ENCODE measurements at regions not wholly inside any gene's neighbourhood (a gene's known extent, or its start where the extent isn't known, plus 50 kb on each side); places are given as distances from the start of the nearest gene placed in this dataset.

DNA sequence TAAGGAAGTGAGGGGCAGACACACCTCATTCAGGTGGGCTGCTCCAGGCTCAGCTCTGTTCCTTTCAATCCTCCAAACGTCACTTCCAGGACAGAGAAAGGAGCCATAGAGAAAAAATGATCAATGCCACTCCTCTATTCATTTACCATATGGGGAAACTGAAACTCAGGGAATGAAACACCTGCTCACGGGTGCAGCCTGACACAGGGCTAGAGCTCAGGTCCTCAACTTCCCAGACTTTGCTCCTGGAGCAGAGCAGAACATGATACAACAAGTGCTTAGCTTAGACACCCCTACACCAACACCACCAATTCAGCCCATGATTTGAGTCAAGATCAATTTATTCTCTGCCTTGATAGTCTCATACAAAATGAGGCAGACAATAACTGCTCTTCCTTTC lies 58.5 kb upstream of the LPP start:
- H3K36me3 ChIP-seq (ENCODE audit: control insufficient read depth, insufficient read depth, low read length) = no peaks in the 10 kb centered on the region
- H3K4me3 ChIP-seq (ENCODE audit: low read depth, low read length) = no peak overlapping the region
- DNase-seq (ENCODE audit: low read depth) = no peak
- H3K27me3 ChIP-seq (ENCODE audit: control insufficient read depth, insufficient read depth, low read length) = no peaks in the 10 kb centered on the region
- no peak for TF ChIP-seq CTCF (IDR thresholded peaks at IDR 0.05; ENCODE audit: insufficient read depth, low read length, severe bottlenecking)
- FAIRE-seq = no peak

GRCh38 chr3:188097791-188098190 lies 56.2 kb upstream of the LPP start:
- no peaks in the 10 kb centered on the region for H3K36me3 ChIP-seq (ENCODE audit: control insufficient read depth, insufficient read depth, low read length)
- no peaks in the 10 kb centered on the region for H3K27me3 ChIP-seq (ENCODE audit: control insufficient read depth, insufficient read depth, low read length)
- DNase-seq (ENCODE audit: low read depth) (no peak), FAIRE-seq (no peak)
- no peak overlapping the region for H3K4me3 ChIP-seq (ENCODE audit: low read depth, low read length)
- no peak for TF ChIP-seq CTCF (IDR thresholded peaks at IDR 0.05; ENCODE audit: insufficient read depth, low read length, severe bottlenecking)

GRCh38 chr3:188099907-188100306 lies 54.0 kb upstream of the LPP start:
- no peak for TF ChIP-seq CTCF (IDR thresholded peaks at IDR 0.05; ENCODE audit: insufficient read depth, low read length, severe bottlenecking)
- DNase-seq (ENCODE audit: low read depth) (no peak), FAIRE-seq (no peak)
- no peak overlapping the region for H3K4me3 ChIP-seq (ENCODE audit: low read depth, low read length)
- H3K36me3 ChIP-seq (ENCODE audit: control insufficient read depth, insufficient read depth, low read length) = no peaks in the 10 kb centered on the region
- no peaks in the 10 kb centered on the region for H3K27me3 ChIP-seq (ENCODE audit: control insufficient read depth, insufficient read depth, low read length)

DNA sequence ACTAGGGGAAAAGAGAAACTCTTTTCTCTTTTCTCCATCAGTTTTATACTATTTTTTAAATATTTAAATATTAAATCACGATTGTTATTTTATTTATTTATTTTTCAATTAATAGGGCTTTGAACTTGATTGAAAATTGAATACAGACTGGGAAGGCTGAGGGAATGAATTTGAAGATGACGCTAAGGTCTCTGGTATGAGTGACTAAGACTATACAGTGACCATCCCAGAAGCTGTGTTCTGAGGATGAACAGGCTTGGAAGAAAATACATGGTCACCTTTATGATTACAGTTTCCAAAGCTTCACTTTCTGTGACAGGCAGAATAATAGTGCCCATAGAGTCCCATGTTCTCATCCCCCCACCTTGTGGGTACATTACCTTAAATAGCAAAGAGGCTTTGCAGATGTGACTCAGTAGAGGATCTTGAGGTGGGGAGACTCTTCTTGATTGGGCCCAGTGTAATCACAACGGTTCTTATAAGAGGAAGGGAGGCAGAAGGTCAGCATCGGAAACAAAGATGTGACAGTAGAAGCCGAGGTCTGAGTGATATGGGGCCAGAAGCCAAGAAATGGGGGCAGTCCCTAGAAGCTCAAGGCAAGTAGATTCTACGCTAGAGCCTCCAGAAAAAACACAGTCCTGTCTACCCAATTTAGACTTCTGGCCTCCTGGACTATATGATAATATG lies 51.0 kb upstream of the LPP start:
- Histone ChIP-seq H3K27me3 (ENCODE audit: control insufficient read depth, insufficient read depth, low read length) (peaks cover 1% of the 10 kb centered on the region), H3K4me3 (ENCODE audit: low read depth, low read length) (no peak overlapping the region), H3K36me3 (ENCODE audit: control insufficient read depth, insufficient read depth, low read length) (no peaks in the 10 kb centered on the region)
- no peak for TF ChIP-seq CTCF (IDR thresholded peaks at IDR 0.05; ENCODE audit: insufficient read depth, low read length, severe bottlenecking)
- DNase-seq (ENCODE audit: low read depth) (no peak), FAIRE-seq (no peak)

DNA sequence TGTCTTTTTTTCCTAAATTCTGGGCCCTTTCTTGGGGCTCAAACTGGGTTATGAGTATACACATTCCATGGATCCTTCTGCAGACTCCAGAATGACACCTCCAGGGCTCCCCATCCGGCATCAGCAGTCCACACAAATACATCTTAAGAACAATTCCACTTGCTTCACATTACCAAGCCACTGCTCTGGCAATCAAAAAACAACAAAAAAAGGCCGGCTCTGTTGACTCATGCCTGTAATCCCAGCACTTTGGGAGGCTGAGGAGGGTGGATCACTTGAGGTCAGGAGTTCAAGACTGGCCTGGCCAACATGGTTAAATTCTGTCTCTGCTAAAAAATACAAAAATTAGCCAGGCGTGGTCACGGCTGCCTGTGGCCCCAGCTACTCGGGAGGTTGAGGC lies 49.9 kb upstream of the LPP start:
- no peak for TF ChIP-seq CTCF (IDR thresholded peaks at IDR 0.05; ENCODE audit: insufficient read depth, low read length, severe bottlenecking)
- Histone ChIP-seq H3K36me3 (ENCODE audit: control insufficient read depth, insufficient read depth, low read length) (no peaks in the 10 kb centered on the region), H3K27me3 (ENCODE audit: control insufficient read depth, insufficient read depth, low read length) (peaks cover 1% of the 10 kb centered on the region), H3K4me3 (ENCODE audit: low read depth, low read length) (no peak overlapping the region)
- FAIRE-seq = no peak
- DNase-seq (ENCODE audit: low read depth) = no peak
